Spleen (tissue), 7 donors: ENCODE measurements at regions not wholly inside any gene's neighbourhood (a gene's known extent, or its start where the extent isn't known, plus 50 kb on each side); places are given as distances from the start of the nearest gene placed in this dataset.

Experiments used
- CTCF ChIP-seq, 11 experiments: fragments of 200-600 bp in 7 of 11; fragments of 450-650 bp in 4 of 11; sonication (generic) in 4 of 11; IDR thresholded peaks in 8 of 11; conservative IDR thresholded peaks in 3 of 11; 1 replicate in 7 of 11; 2 replicates in 4 of 11; pipeline versions ENCODE4 v1.4.0 to v1.8.0; 2016 to 2021; ENCODE audit warnings: antibody characterized with exemption in 11 of 11, inconsistent platforms in 4 of 11, mild to moderate bottlenecking in 1 of 11
- POLR2A ChIP-seq, 3 donors: fragments of 450-650 bp; IDR thresholded peaks; one replicate each; pipeline ENCODE4 v1.5.1; 2017; ENCODE audit warnings: antibody characterized with exemption in 3 of 3, mild to moderate bottlenecking in 1 of 3
- donor health status: DM: no; HTN: no; CAD: no; lungs with moderate emphysema.
- donor health status: DM: no; HTN: no; CAD: no.
- donor health status: DM: no; HTN: no; CAD: no.

DNA sequence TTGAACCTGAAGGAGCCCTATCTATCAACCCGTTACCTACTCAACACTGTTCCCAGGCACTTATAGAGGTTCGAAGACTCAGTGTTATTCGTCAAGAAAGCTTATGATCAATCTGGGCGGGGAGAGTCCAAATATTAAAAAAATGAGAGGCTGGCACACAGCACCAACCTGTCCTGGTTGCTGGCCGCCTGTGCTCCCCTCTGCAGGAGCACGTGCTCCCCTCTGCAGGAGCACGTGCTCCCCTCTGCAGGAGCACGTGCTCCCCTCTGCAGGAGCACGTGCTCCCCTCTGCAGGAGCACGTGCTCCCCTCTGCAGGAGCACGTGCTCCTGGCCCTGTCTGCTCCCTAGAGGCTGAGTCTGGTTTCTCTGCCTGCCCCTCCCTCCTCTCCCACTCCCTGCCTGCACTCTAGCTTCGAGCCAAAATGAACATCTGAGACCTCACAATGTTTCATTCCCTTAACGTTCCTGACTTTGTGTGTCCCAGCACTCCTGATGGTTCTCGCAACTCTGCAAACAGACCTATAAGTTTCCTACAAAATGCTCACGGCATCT lies 614.0 kb upstream of the ID2 start:
- TF ChIP-seq POLR2A (IDR thresholded peaks at IDR 0.05) (no peak), CTCF (IDR thresholded peaks at IDR 0.05 in 8 of 11, conservative IDR thresholded peaks at IDR 0.05 in 3 of 11) (no peak)
